Frontal cortex (tissue), 3 donors: ENCODE measurements at regions not wholly inside any gene's neighbourhood (a gene's known extent, or its start where the extent isn't known, plus 50 kb on each side); places are given as distances from the start of the nearest gene placed in this dataset.

ENCODE experiments used
- DNase-seq, 2 donors: peaks; one replicate each; pipeline ENCODE4 v3.0.0; 2012; ENCODE audit warnings: low spot score in 2 of 2
- FAIRE-seq: peaks from 2 replicates; lab custom pipeline; 2012; peaks lifted over from hg19 to GRCh38; lab: Jason Lieb, UNC
- donor health status: control.
- donor health status: control.
- donor health status: control.

- DNase-seq (no peak), FAIRE-seq (no peak)
Measured at GRCh38 chr15:70437882-70438451, 325.4 kb downstream of the UACA start.

- no peak for FAIRE-seq
Measured at GRCh38 chr15:70437089-70437488, 326.3 kb downstream of the UACA start.

GRCh38 chr15:70436428-70436827 lies 326.9 kb downstream of the UACA start:
- FAIRE-seq, result no peak

More at GRCh38 chr15:70437089-70437488, 326.3 kb downstream of the UACA start:
- no peak for DNase-seq

GRCh38 chr15:70435872-70436271 lies 327.5 kb downstream of the UACA start:
- FAIRE-seq, result no peak
- DNase-seq, result no peak

More at GRCh38 chr15:70436428-70436827, 326.9 kb downstream of the UACA start:
- DNase-seq, result no peak

GRCh38 chr15:70435369-70435768 lies 328.0 kb downstream of the UACA start:
- FAIRE-seq (no peak), DNase-seq (no peak)

GRCh38 chr15:70433586-70434324 lies 329.6 kb downstream of the UACA start:
- FAIRE-seq (no peak), DNase-seq (no peak)

GRCh38 chr15:70432924-70433495 lies 330.3 kb downstream of the UACA start:
- no peak for FAIRE-seq
- DNase-seq, result no peak

GRCh38 chr15:70431854-70432253 lies 331.5 kb downstream of the UACA start:
- no peak for DNase-seq
- no peak for FAIRE-seq

- DNase-seq (no peak), FAIRE-seq (no peak)
Measured at GRCh38 chr15:70430069-70430468, 332.4 kb upstream of the TLE3 start.

- DNase-seq (no peak), FAIRE-seq (no peak)
Measured at GRCh38 chr15:70429056-70429722, 331.5 kb upstream of the TLE3 start.

GRCh38 chr15:70428211-70428822 lies 330.6 kb upstream of the TLE3 start:
- DNase-seq (no peak), FAIRE-seq (no peak)

- FAIRE-seq, result no peak
- no peak for DNase-seq
Measured at GRCh38 chr15:70427167-70428120, 329.7 kb upstream of the TLE3 start.

- FAIRE-seq, result no peak
- no peak for DNase-seq
Measured at GRCh38 chr15:70426096-70426821, 328.5 kb upstream of the TLE3 start.

GRCh38 chr15:70424937-70425411 lies 327.3 kb upstream of the TLE3 start:
- FAIRE-seq, result no peak
- DNase-seq, result no peak

- DNase-seq (no peak), FAIRE-seq (no peak)
Measured at GRCh38 chr15:70423267-70423666, 325.6 kb upstream of the TLE3 start.

- FAIRE-seq, result no peak
- DNase-seq, result no peak
Measured at GRCh38 chr15:70422342-70422741, 324.6 kb upstream of the TLE3 start.

GRCh38 chr15:70420948-70421482 lies 323.3 kb upstream of the TLE3 start:
- DNase-seq (no peak), FAIRE-seq (no peak)
